Adrenal gland (tissue), 9 donors: ENCODE measurements at regions not wholly inside any gene's neighbourhood (a gene's known extent, or its start where the extent isn't known, plus 50 kb on each side); places are given as distances from the start of the nearest gene placed in this dataset.

ENCODE experiments used
- DNase-seq, 7 donors: peaks; one replicate each; pipeline ENCODE4 v3.0.0-alpha.2; 2019 to 2020
- H3K27ac ChIP-seq, 5 donors: fragments of 200-600 bp; sonication (generic) in 4 of 5; 1 replicate in 3 of 5; 2 replicates in 2 of 5; pipeline versions ENCODE4 v1.5.1 to v1.8.0; 2016 to 2020; ENCODE audit warnings: mild to moderate bottlenecking in 1 of 5
- H3K27me3 ChIP-seq: fragments of 200-600 bp; 2 replicates; pipeline ENCODE4 v1.8.0; 2021
- H3K36me3 ChIP-seq, 2 donors: fragments of 200-600 bp; replicated peaks in 1 of 2; 1 replicate in 1 of 2; 2 replicates in 1 of 2; pipeline versions ENCODE4 v1.5.1 to v1.8.0; 2018 to 2022
- H3K4me1 ChIP-seq, 2 donors: fragments of 200-600 bp; replicated peaks in 1 of 2; 1 replicate in 1 of 2; 2 replicates in 1 of 2; pipeline versions ENCODE4 v1.5.1 to v1.8.0; 2018 to 2021
- H3K4me3 ChIP-seq, 4 donors: fragments of 200-600 bp; sonication (generic) in 3 of 4; one replicate each; pipeline ENCODE4 v1.5.1; 2016 to 2018
- H3K9me3 ChIP-seq, 3 donors: fragments of 200-600 bp; sonication (generic) in 1 of 3; replicated peaks in 1 of 3; 1 replicate in 2 of 3; 2 replicates in 1 of 3; pipeline versions ENCODE4 v1.5.1 to v1.8.0; 2016 to 2021
- POLR2A ChIP-seq, 2 donors: fragments of 450-650 bp; IDR thresholded peaks; one replicate each; pipeline ENCODE4 v1.6.1; 2017; ENCODE audit warnings: antibody characterized with exemption in 2 of 2, mild to moderate bottlenecking in 2 of 2, moderate library complexity in 1 of 2
- WGBS, 4 donors: extraction: QIAGEN DNeasy Blood & Tissue Kit in 2 of 4; methylation state at CpG; one replicate each; pipeline versions ENCODE4 v1.1.5 to v1.1.7; 2013 to 2017; 5-methylcytosine and 5-hydroxymethylcytosine counted together
- intact Hi-C, 2 donors: fragments of 100-400 bp; cut with DNase I; formaldehyde crosslinking; loops; one replicate each; pipeline versions ENCODE4 v1.14.1 to v1.15.0; 2022 to 2023
- TF ChIP-seq, protein P1 (sequence below), 6 experiments: fragments of 450-650 bp in 4 of 6; fragments of 200-600 bp in 2 of 6; sonication (generic) in 1 of 6; IDR thresholded peaks; 1 replicate in 5 of 6; 2 replicates in 1 of 6; pipeline versions ENCODE4 v1.5.1 to v1.8.0; 2016 to 2021; ENCODE audit warnings: antibody characterized with exemption in 6 of 6, mild to moderate bottlenecking in 2 of 6, moderate library complexity in 1 of 6
- donor health status: healthy with polysubstance abuse.
- donor health status: Bipolar disorder and iron deficiency.
- donor health status: DM: yes; HTN: yes; CAD: no.
- donor health status: DM: no; HTN: no; CAD: no.
- donor health status: DM: no; HTN: no; CAD: no.

DNA sequence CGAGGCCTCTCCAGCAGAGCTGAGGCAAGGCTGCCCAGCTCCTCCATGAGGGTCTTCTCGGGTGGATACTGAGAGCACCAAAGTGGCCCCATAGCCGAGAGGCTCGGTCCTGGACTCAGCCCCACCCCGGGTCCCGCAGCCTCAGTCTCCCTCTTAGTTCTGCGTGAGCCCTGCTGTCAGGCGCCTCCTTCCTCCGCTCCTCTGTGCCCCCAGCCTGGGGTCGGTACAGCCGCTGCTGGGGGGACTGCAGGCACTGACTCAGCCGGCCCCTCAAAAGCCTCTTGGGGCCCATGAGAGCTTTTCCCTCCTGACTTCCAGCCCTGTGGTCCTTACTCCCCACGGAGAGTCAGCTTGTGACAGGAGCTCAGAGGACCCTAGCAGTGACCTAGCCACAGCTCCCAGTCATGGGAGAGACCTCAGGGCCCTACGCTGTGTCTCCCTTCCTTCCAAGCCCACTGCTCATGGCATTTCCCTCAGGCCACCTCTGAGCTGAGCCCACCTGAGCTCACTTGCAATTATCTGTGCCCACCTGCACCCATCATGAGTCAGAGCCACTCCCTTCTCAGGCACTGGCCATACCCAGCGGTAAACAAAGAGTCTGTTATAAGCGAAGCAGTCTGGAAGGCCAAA is 295.0 kb upstream of the RTL1 start:
- Histone ChIP-seq H3K9me3 (no peaks in the 10 kb centered on the region), H3K4me1 (no peaks in the 10 kb centered on the region), H3K27ac (no peak overlapping the region), H3K4me3 (no peak overlapping the region), H3K27me3 (no peaks in the 10 kb centered on the region), H3K36me3 (no peaks in the 10 kb centered on the region)
- DNase-seq = peak in 3 of 7 donors; percentile 6 to 12 (median 9)
- intact Hi-C loops = no loop called here
- 85 to 90% (median 87%) methylated on average over 10 to 16 of the region's 16 CpGs for WGBS, 4 donors
- no peak for TF ChIP-seq POLR2A (IDR thresholded peaks at IDR 0.05)
- TF ChIP-seq, protein P1, sequence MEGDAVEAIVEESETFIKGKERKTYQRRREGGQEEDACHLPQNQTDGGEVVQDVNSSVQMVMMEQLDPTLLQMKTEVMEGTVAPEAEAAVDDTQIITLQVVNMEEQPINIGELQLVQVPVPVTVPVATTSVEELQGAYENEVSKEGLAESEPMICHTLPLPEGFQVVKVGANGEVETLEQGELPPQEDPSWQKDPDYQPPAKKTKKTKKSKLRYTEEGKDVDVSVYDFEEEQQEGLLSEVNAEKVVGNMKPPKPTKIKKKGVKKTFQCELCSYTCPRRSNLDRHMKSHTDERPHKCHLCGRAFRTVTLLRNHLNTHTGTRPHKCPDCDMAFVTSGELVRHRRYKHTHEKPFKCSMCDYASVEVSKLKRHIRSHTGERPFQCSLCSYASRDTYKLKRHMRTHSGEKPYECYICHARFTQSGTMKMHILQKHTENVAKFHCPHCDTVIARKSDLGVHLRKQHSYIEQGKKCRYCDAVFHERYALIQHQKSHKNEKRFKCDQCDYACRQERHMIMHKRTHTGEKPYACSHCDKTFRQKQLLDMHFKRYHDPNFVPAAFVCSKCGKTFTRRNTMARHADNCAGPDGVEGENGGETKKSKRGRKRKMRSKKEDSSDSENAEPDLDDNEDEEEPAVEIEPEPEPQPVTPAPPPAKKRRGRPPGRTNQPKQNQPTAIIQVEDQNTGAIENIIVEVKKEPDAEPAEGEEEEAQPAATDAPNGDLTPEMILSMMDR (IDR thresholded peaks at IDR 0.05) = no peak

DNA sequence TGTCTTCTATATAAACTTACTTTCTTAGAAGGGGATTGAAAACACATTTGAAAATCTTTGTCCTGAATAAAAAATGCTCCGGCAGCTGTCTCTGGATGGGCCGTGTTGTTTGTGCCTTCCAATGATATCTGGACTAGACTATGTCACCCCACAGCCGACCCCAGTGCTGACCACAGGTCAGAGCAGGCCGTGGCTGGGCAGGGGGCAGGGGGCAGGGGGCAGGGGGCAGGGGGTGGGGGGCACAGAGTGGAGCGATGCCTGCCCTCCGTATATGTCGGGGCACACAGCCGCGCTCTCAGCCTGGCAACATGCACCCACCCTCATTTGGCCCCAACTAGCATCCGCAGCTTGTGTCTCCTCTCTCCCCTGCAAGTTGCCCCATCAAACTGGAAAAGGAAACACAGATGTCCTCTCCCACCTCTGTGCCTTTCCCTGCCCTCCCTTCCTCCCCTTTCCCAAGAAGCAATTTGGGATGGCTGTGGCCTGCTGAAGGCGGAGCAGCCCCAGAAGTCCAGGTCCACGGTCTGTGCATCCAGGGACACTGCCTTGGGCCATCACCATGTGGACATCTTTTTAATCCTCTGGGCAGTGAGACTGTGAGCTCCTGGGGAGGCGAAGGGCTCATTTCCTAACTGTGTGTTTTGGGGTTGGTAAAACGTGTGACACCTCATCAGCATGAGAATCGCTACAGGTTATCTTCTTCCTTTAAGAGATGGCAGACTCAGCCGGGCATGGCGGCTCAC is 295.7 kb upstream of the RTL1 start:
- Histone ChIP-seq H3K36me3 (no peaks in the 10 kb centered on the region), H3K27ac (no peak overlapping the region), H3K4me3 (no peak overlapping the region), H3K4me1 (no peaks in the 10 kb centered on the region), H3K9me3 (no peaks in the 10 kb centered on the region), H3K27me3 (no peaks in the 10 kb centered on the region)
- DNase-seq = peak in 2 of 7 donors; percentile 2 to 15
- intact Hi-C loops = no loop called here
- TF ChIP-seq POLR2A (IDR thresholded peaks at IDR 0.05) = no peak
- TF ChIP-seq, protein P1 (IDR thresholded peaks at IDR 0.05) = no peak
- 79 to 90% (median 83%) methylated on average over 8 to 17 of the region's 17 CpGs for WGBS, 4 donors

GRCh38 chr14:101200008-101200649 is 296.6 kb upstream of the RTL1 start:
- no peak overlapping the region for H3K27ac ChIP-seq
- DNase-seq = peak in 2 of 7 donors; percentile 4 to 9
- WGBS, 4 donors = 85 to 93% (median 89%) methylated on average over 12 to 13 of the region's 13 CpGs

More at GRCh38 chr14:101200008-101200649, 296.6 kb upstream of the RTL1 start:
- no peaks in the 10 kb centered on the region for H3K27me3 ChIP-seq
- TF ChIP-seq POLR2A (IDR thresholded peaks at IDR 0.05) = no peak
- TF ChIP-seq, protein P1 (IDR thresholded peaks at IDR 0.05) = no peak
- H3K4me1 ChIP-seq = no peaks in the 10 kb centered on the region
- intact Hi-C loops = no loop called here
- peaks cover 0 to 3% (median 0%) of the 10 kb centered on the region in 3 donors for H3K9me3 ChIP-seq
- H3K4me3 ChIP-seq = no peak overlapping the region
- H3K36me3 ChIP-seq = no peaks in the 10 kb centered on the region
